HG02798 (cell line): ENCODE measurements at regions not wholly inside any gene's neighbourhood (a gene's known extent, or its start where the extent isn't known, plus 50 kb on each side); places are given as distances from the start of the nearest gene placed in this dataset.

ENCODE experiments used
- ATAC-seq: cut with Tn5 transposase; IDR thresholded peaks from one replicate; pipeline ENCODE4 v1.9.1; 2021; ENCODE audit warnings: mild to moderate bottlenecking; ENCODE audit not compliant: unreplicated experiment, poor library complexity

DNA sequence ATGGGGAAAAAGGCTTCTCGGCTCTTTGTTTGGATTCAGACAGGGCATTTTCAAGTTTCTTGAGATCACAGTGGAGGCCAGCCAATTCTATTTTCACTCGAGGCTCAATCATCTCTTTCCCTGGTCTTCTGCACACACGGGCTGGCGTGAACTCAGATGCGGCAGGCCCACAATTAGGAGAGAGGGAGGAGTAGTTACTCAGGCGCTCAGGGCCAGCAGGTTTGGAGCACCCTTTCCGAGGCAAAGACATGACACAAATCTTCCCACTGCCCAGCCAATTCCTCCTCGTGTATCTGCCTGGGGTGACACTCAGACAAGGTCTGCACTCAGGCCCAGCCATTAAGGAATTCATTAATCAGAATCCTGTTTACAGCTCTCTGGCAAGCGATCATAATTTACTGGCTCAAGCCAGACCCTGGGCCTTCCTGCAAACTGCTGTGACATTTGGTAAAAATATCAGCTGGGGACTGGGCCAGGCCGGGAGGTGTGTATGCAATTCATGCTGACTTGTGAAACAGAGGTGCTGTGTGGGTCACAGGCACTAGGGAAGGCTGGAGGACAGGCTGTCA is 68.1 kb upstream of the TLE3 start:
- no peak for ATAC-seq

DNA sequence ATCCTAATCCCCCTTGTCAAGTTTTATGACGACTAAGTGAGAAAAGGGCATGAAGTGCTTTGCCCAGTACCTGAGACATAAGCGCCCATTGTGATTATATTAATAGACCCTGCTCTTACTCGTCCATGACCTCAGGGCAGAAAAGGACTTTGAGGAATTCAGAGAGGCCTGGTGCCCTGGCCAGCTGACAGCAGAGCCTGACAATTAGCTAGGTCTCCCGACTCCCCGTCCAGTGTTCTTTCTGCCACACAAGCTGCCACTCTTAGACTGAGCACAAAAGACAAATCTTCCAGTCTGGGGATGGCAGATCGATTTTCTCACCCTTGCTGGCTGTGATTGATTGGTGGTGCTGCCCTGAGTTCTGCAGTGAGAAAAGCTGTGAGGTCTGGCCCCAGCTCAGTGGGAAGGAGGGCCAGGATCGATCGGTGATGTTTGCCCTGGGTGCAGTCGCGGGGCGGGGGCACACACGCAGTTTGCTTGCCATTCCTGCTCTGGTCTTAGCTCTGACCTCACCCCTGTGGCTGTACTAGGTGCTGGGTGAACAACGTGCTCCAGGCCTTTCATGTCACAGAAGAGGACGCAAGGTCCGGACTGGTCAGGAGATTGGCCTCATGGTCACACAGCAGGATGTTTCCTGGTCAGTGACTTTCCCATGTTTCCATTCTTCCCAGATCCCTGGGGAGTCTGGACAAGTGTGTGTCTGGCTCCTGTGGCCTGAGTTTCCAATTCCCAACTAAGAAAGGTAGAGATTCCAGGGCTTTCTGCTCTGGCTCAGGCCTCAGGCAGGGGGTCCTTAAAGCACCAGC is 67.4 kb upstream of the TLE3 start:
- ATAC-seq = no peak

DNA sequence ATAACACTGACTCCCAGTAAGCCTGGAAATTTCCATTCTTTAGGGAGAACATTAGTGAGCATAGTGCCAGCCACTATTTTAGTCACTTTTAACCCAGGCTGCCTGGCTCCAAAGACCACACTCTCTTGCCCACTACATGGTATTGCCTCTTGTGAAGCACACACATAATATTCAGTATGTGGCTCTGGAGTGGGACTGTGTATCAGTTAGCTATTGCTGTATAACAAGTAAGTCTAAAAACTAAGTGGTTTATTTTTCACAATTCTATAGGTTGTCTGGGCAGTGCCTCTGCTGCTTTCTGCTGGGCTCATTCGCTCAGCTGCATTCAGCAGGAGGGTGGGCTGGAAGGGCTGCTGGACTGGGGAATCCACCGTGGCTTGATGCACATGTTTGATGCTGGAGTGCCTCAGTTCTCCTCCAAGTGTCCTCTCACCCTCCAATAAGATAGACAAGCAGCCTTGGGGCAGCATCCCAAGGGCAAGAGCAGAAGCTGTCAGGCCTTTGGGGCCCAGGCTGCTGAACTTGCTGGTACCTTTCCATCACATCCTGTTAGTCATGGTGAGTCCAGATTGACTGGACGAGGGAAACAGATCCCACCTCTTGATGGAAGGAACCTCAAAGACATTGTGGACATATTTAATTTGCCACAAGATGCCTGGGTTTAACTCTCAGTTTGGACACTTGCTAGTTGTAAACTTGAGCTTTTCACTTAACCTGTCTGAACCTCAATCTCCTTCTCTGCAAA is 66.6 kb upstream of the TLE3 start:
- ATAC-seq = no peak

DNA sequence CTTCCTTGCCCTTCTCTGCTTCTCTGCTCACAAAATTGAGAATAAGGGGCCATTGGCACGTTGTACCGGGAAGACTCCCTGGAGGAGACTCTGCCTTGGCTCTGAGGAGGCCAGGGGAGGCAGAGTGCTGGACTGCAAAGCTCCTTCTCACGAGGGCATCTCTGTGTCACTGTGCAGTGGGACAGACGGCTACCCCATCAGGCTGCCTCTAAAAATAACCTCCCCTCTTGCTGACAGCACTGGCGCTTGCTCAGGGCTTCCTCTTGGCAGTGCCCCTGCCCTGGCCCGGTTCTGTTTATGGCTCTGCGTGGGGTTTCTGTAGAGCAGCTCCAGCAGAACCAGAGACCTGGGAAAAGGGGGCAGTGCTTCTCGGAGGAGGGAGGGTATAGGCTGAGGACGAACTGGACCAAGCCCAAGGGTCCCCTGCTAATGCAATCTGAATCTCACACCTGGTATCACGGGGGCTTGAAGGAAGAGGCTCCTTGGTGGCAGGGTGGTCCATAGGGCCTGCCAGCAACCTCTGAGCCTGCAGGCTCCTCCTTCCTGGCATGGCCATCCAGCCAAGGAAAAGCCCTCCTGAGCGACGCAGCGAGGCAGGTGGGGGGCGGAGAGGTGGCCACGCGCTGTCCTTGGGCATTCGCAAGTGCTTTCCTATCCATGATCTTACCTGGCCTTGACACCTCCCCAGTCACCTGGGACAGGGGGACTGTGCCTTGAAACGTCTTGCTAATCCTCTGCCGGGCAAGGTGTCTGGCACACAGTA is 63.3 kb upstream of the TLE3 start:
- no peak for ATAC-seq

DNA sequence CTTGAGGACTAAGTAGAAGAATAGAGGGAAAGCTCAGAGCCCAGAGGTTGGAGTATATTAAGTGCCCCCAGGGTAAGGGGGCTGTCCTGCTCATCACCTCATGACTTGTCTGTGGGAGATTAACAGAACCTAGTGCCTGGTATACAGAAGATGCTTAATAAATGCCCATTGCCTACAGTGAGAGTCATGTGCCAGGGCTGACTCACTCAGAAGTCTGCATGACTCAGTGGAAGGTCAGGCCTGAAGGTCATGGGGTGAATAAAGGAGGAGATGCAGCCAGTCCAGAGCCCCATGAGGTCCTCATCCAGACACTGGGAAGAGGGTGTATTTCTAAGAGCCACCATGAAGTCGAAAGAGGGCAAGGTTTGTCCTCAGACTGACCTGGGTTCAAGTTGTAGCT is 62.5 kb upstream of the TLE3 start:
- no peak for ATAC-seq

DNA sequence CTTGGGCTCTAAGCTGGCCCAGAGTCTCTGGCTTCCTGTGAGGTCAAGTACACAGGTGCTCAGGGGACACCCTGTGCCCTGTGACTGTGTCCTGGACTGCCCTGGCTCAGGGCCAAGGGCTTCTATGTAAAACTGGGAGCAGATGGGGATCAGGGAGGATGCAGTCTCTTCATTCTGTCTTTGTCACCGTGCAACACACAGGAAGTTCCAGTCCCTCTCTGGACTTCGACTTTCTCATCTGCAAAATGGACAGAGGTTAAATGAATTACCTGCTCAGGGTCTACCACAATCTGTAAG is 61.9 kb upstream of the TLE3 start:
- no peak for ATAC-seq

DNA sequence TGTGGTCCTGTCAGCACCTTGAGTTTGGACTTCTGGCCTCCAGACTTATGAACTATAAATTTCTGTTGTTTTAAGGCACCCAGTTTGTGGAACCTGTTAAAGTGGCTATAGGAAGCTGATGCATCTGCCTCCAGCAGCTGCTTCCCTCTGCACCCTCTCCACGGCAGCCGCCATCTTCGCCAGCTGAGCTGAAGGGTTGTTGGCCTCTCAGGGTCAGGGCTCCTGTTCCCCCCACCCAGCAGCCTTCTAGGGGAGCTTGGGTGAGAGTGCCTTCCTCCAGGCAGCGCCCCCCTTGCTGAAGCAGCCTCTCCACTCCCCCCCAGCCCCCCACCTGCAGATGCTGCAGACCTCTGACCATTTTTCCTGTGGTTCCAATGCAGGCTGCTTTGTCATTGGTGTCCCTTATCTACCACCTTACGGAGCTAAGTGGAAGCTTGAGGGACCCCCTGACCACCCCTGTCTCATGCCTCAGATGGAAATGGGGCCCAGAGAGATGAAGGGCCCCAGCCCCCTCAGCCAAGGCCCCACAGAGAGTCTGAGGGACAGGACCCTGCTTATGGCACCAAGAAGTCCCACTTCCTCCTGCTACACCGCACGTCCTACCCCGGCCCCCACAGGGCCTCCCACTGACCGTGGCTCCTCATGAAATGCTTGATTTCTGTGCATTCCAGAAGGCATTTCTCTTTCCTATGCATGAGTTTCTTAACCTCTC is 61.4 kb upstream of the TLE3 start:
- ATAC-seq = no peak

DNA sequence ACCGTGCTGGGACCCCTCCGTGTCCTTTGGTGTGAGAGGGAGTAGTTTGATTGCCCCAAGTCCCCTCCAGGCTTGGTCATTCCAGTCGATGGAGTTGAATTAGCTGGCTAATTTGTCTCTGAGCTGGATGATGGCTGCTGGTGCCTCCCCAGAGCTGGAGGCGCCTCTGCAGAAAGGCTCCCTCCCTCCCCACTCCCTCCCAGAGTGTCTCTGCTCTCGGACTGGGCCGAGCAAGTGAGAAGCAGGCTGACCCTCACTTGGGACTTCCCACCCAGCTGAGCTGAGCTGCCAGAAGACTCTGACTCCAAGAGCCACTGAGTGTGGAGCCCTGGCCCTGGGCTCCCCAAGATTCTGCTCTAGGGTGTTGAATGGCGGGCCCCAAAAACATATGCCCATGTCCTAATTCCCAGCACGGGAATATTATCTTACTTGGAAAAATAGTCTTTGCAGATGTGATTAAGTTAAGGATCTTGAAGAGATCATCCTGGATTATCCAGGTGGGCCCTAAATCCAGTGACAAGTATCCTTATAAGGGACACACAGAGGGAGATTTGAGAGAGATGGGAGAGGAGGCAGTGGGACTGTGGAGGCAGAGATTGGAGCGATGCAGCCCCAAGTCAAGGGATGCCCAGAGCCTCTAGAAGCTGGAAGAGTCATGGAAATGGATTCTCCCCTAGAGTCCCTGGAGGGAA is 60.7 kb upstream of the TLE3 start:
- ATAC-seq = no peak

DNA sequence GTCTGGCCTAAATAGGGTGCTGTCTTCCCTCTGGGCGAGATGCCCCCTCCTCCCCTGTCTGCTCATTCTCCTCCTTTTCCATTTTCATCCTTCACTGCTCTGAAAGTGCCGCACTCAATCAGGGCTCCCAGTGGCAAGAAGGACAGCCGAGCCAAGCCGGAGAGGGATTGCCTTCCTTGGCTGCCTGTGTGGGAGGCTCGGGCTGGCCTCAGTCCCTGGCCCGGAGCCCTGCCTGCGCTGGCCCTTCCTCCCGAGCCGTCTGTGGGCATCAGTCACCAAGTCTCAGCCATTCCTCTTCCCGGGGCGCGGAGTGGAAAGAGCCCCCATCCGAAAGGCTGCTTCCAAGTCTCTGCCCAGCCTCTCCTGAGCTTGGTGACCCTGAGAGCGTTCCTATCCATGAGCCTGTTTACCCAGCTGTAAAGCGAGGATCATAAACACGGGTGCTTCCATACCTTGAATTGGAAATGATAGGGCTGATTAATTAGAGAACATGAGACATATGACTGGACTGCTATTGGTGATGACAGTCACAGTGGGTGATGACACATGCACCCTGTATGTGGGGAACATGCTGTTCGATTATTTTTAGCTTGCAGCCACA is 59.1 kb upstream of the TLE3 start:
- ATAC-seq = no peak

DNA sequence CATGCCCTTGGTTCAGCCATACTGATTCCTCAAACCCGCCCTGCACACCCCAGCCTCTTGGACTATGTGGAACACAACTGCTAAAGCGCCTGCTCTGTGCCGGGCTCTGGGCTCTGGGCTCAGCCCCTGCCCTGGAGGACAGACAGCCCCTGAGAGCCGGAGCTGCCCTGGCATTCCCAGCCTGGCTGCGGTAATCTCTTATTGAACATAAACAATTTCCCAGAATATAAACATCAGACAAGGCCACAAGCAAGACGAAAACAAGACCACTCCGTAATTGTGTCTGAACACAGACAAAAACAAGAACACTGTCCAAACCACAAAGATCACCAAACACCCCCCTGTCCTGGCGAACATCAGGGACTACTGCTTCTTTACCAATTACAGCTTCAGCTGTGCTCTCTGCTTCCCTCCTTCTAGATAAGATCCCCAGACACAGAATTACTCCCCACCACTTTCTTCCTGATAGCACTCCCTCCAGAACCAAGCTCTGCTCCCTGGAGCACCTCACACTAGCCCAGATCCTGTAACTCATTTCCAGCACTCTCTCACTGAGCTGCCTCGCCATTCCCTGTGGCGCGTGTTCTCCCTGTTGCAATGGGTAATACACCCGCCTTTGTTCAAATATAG is 57.1 kb upstream of the TLE3 start:
- ATAC-seq = no peak

DNA sequence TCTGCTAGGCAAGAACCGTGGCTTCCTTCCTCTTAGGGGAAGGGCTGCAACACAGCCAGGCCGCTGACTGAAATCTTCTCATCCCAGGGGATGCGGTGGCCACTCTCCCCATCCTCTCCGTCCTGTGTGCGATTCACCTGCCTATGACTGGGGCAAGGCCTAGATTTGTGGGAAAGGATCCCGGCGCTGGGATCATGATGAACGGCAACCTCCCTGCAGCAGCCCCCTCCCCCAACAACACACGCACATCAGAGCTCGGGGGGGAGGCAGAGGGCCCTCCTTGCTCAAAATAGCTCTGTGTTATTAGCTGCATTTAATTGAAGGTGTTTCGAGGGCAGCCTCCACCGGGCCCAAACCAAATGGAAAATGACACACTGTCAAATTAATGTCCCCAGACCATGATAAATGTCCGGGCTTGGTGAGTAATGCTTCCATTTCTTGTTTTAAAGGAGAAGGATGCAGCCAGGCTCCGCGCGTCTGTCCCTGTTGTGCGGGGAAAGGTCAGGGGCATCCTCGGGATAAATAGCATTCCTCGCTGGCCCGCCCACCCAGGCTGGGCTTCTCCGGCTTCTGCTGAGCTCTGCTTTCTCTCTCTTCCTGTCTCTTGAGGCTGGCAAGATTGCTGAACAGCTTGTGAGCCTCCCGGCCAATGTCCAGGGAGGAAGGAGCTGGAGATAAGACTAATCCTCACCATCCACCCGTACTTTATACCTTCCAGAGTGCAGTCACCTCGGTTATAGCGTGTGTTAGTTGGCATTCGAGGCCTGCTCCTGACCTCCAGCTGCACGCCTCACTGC is 56.4 kb upstream of the TLE3 start:
- ATAC-seq = no peak

DNA sequence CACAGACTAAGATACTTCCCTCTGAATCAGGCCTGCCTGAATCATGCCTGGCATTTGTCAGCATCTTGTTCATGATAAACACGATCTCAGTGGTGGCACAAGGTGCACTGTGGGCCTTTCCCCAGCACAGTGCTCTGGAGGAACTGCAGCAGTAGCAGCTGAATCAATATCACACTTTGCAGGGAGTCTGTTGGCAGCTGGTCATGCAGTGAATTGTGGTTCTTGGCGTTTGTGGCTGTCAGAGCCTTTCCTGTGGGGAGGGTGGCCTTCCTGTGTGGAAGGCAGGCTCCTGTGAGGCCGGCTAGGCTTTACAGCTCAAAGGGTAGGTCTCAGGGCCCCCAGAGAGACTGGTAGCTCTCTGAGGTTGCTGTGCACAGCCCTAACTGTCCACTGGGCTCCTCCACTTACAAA is 54.4 kb upstream of the TLE3 start:
- ATAC-seq = no peak

DNA sequence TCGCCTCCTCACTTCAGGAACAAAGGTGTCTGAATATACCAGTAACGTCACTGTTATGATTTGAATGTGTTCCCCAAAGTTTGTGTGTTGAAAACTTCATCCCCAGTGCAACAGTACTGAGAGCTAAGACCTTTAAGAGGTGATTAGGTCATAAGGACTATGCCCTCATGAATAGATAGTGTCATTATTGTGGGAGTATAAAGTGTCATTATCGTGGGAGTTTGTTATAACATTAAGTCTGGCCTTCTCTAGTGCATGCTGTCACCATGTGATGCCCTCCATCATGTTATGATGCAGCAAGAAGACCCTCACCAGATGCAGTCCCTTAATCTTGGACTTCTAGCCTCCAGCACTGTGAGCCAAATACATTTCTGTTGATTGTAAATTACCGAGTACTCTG is 53.7 kb upstream of the TLE3 start:
- ATAC-seq = no peak

DNA sequence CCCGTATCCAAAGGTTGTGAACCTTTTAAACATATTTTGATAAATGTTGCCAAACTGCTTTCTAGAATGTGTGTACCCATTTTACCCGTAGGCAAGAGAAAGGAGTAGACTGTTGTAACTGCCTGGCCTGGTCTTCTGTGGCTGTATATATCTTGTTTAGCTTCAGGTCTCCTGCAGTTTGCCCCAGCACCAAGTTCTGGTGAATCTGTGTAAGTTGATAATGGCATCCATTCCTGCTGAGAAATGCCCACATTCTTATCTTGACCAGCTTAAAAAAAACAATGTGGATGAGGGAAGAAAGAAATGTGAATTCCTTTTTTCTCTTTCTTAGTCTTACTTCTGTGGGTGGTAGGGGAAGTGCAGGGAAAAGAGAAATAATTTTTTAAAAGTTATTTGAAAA is 53.3 kb upstream of the TLE3 start:
- no peak for ATAC-seq

DNA sequence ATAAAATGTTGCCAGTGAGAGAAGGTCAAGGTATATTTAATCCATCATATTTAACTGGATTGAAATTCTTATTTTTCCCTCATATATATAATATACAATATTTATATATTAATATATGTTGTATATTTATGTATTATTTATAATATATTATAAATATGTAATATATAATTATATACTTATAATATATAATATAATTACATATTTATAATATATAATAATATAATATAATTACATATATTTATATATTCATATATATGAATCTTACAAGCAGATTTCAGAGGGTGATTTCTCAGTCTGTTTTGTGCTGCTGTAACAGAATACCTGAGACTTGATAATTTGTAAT is 52.7 kb upstream of the TLE3 start:
- no peak for ATAC-seq

DNA sequence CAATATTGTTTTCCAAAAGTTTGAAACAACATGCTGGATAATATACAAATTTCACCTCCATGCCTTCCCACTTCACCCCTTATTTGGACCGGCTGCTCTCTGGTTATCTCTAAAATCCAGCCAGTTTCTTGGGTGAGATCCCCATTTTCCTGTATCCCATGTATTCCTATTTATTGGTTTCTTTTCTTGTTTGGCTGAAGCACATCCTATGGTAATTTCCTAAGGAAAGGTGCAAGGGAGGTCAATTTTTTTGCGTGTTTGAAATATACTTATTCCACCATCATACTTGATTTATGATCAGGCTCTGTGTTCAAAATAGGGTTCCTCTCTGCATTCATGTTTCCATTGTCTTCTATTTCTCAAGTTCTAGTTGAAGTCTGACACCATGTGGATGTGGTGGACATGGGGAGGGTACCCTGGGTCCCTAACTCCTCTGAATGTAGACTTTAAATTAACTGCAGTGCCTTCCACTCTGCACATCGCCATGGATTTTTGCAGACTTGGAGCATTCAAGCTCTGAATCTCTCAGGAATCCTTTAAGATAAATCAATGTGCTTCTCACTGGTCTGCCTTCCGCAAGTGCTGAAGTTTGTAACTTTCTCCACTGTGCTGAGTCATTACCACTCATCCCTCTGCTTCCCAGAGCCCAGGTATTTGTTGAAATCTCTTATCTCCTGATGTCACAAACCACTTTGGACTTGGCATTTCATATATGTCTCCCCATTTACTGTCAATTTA is 52.1 kb upstream of the TLE3 start:
- no peak for ATAC-seq

DNA sequence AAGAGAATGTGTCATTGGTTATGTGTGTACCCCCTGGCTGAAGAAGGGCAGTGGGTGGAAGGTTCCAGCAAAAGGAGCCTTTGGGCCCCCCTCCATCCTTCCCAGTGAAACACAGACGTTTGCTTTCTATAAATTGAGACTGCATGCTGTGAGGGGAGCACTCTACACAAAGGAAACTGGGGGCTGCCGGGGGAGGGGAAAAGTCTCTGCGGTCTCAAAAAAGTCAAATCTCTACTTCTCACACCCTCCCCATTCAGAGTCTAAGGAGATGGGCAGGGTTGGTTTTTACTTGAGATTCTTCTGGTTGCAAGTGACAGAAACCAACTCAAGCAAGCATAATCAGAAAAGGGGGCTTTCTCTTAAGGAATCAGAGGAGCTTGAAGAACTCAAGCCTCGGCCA is 50.1 kb upstream of the TLE3 start:
- no peak for ATAC-seq
